KMS-11 (cell line): ENCODE measurements at regions not wholly inside any gene's neighbourhood (a gene's known extent, or its start where the extent isn't known, plus 50 kb on each side); places are given as distances from the start of the nearest gene placed in this dataset.

Source experiments
- H2AFZ ChIP-seq: fragments of 200-600 bp; sonication (generic); 2 replicates; pipeline ENCODE4 v1.6.1; 2016; ENCODE audit warnings: antibody characterized with exemption, mixed run types, low read depth
- H3K27ac ChIP-seq: fragments of 200-600 bp; sonication (generic); 2 replicates; pipeline ENCODE4 v1.6.1; 2016; ENCODE audit warnings: mild to moderate bottlenecking, mixed run types
- H3K27me3 ChIP-seq: fragments of 200-600 bp; sonication (generic); 2 replicates; pipeline ENCODE4 v1.6.1; 2017; ENCODE audit warnings: mild to moderate bottlenecking, low read depth, mixed run types, moderate library complexity; ENCODE audit not compliant: insufficient read depth
- H3K36me3 ChIP-seq: fragments of 200-600 bp; sonication (generic); 2 replicates; pipeline ENCODE4 v1.6.1; 2017; ENCODE audit warnings: mild to moderate bottlenecking, mixed run types; ENCODE audit not compliant: insufficient read depth
- H3K4me1 ChIP-seq: fragments of 200-600 bp; sonication (generic); 2 replicates; pipeline ENCODE4 v1.6.1; 2016; ENCODE audit warnings: mild to moderate bottlenecking, low read depth, mixed run types; ENCODE audit not compliant: poor library complexity, severe bottlenecking
- H3K4me2 ChIP-seq: fragments of 200-600 bp; sonication (generic); 2 replicates; pipeline ENCODE4 v1.7.0; 2016; ENCODE audit warnings: mild to moderate bottlenecking, mixed run types
- H3K4me3 ChIP-seq: fragments of 200-600 bp; sonication (generic); IDR thresholded peaks from 2 replicates; pipeline ENCODE4 v1.6.1; 2017; ENCODE audit warnings: low read depth, low read length, mixed read lengths; ENCODE audit not compliant: insufficient read depth
- H3K79me2 ChIP-seq: fragments of 200-600 bp; sonication (generic); 2 replicates; pipeline ENCODE4 v1.6.1; 2016; ENCODE audit warnings: low read depth, mixed run types; ENCODE audit not compliant: insufficient read depth
- H3K9ac ChIP-seq: fragments of 200-600 bp; sonication (generic); 2 replicates; pipeline ENCODE4 v1.6.1; 2016; ENCODE audit warnings: mild to moderate bottlenecking, mixed run types
- H4K20me1 ChIP-seq: fragments of 200-600 bp; sonication (generic); 2 replicates; pipeline ENCODE4 v1.6.1; 2016; ENCODE audit warnings: mild to moderate bottlenecking, mixed run types; ENCODE audit not compliant: insufficient read depth
- TF ChIP-seq, protein P1 (sequence below): fragments of 200-600 bp; sonication (generic); conservative IDR thresholded peaks from 2 replicates; pipeline ENCODE4 v1.6.1; 2017; ENCODE audit warnings: low read depth, mild to moderate bottlenecking, antibody characterized with exemption, low read length, moderate library complexity, mixed read lengths

DNA sequence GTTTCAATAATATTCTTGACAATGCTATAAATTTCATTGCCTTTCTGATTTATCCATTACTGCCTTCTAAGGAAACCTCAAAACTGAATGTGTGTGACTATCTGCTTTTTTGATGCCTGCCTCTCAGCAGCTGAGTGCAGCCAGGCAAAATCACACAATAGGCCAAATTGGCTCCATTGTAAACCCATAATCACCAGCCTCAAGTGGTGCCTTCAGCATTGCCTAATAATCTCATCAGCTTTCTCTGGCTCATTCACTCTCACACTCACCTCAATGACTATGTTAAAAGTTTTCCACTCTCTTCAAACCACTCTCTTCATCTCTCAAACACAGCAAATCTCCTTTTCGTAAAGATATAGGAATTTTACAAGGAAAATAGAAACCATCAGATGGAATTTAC, 182.5 kb upstream of the COL1A2 start:
- Histone ChIP-seq H4K20me1 (no peaks in the 10 kb centered on the region), H3K4me1 (no peaks in the 10 kb centered on the region), H3K9ac (no peak overlapping the region), H2AFZ (no peak overlapping the region), H3K36me3 (no peaks in the 10 kb centered on the region), H3K27ac (no peak overlapping the region), H3K4me2 (no peak overlapping the region), H3K79me2 (no peaks in the 10 kb centered on the region), H3K27me3 (no peaks in the 10 kb centered on the region), H3K4me3 (no peak overlapping the region)
- TF ChIP-seq, protein P1, sequence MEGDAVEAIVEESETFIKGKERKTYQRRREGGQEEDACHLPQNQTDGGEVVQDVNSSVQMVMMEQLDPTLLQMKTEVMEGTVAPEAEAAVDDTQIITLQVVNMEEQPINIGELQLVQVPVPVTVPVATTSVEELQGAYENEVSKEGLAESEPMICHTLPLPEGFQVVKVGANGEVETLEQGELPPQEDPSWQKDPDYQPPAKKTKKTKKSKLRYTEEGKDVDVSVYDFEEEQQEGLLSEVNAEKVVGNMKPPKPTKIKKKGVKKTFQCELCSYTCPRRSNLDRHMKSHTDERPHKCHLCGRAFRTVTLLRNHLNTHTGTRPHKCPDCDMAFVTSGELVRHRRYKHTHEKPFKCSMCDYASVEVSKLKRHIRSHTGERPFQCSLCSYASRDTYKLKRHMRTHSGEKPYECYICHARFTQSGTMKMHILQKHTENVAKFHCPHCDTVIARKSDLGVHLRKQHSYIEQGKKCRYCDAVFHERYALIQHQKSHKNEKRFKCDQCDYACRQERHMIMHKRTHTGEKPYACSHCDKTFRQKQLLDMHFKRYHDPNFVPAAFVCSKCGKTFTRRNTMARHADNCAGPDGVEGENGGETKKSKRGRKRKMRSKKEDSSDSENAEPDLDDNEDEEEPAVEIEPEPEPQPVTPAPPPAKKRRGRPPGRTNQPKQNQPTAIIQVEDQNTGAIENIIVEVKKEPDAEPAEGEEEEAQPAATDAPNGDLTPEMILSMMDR, result no peak

DNA sequence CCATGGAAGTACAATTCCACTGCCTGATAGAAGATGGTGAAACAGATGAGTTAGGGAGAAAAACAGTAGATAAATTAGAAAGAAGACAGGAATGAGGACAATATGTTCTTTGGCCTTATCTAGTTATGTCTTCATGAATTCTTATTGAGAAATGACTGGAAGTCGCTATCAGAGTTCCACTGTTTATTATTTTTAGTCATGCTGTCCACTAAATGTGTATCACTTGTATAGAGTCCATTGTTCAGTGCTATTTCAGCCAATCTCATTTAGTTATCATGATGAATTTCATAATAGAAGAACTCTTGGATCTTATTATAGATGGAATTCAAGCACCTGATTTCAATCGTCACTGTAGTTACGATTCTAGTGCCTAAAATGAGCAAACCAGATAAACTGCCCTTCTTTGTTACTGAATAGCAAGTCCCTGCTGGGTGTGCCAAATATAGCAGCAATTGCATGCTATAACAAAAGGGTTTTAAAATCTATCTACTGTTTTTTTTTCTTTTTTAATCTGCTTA, 177.7 kb upstream of the COL1A2 start:
- Histone ChIP-seq H3K27ac (no peak overlapping the region), H3K4me3 (no peak overlapping the region), H4K20me1 (no peaks in the 10 kb centered on the region), H3K27me3 (no peaks in the 10 kb centered on the region), H3K4me1 (no peaks in the 10 kb centered on the region), H3K79me2 (no peaks in the 10 kb centered on the region), H3K36me3 (no peaks in the 10 kb centered on the region), H3K9ac (no peak overlapping the region), H2AFZ (no peak overlapping the region), H3K4me2 (no peak overlapping the region)
- TF ChIP-seq, protein P1, result no peak

DNA sequence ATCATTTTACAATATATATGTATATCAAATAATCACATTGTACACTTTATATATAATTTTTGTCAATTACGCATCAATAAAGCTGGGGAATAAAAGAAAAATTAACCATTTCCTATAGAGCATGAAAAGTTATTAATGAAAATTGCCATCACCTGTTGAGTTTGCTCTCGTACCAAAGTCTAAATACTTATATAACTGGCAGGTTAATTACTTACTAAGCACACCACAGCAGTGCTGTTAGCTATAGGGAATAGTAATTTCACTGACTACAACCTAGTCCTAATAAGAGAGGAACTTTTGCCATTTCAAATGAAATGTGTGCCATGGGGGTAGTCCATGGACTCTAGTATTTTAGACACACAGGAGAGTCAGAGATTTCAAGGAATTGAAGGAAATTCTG, 176.9 kb upstream of the COL1A2 start:
- no peak overlapping the region for H3K4me2 ChIP-seq
- no peaks in the 10 kb centered on the region for H3K4me1 ChIP-seq
- no peaks in the 10 kb centered on the region for H3K79me2 ChIP-seq
- no peak overlapping the region for H3K9ac ChIP-seq
- no peak overlapping the region for H2AFZ ChIP-seq
- TF ChIP-seq, protein P1, result no peak
- no peaks in the 10 kb centered on the region for H4K20me1 ChIP-seq
- H3K4me3 ChIP-seq, result no peak overlapping the region
- H3K36me3 ChIP-seq, result no peaks in the 10 kb centered on the region
- no peaks in the 10 kb centered on the region for H3K27me3 ChIP-seq
- no peak overlapping the region for H3K27ac ChIP-seq

DNA sequence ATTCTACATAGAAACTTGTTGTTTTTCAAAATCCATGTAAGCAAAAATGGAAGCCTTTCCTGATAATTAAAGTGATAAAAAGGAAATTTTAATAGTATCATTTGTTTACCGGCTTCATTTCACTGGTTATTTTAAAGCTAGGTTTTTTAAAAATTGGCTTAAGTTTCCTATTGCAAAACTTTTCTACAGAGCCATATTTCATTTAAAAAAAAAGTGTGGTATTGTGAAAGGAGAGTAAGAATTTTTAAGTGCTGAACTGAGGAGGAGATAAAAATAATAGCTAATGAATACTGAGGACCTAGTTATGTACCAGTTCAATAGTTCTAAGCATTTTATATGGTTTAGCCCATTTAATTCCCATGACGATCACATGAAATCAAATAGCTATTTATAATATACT, 172.2 kb upstream of the COL1A2 start:
- Histone ChIP-seq H3K4me1 (no peaks in the 10 kb centered on the region), H3K79me2 (no peaks in the 10 kb centered on the region), H3K4me2 (no peak overlapping the region), H2AFZ (no peak overlapping the region), H3K9ac (no peak overlapping the region), H3K27me3 (no peaks in the 10 kb centered on the region), H3K4me3 (no peak overlapping the region), H3K27ac (no peak overlapping the region), H3K36me3 (no peaks in the 10 kb centered on the region; the same call in 1 of the 2 replicates), H4K20me1 (no peaks in the 10 kb centered on the region)
- TF ChIP-seq, protein P1, result no peak
